K562 (cell line): ENCODE measurements at regions not wholly inside any gene's neighbourhood (a gene's known extent, or its start where the extent isn't known, plus 50 kb on each side); places are given as distances from the start of the nearest gene placed in this dataset.

Experiments used
- ATAC-seq: fragments of 200-7000 bp; cut with Tn5 transposase; 3 replicates; pipeline ENCODE4 v1.9.1; 2020; ENCODE audit warnings: moderate library complexity
- BruUV-seq: library from RNA; stranded (reverse); fragments of 400-500 nt; replicated peaks from 2 replicates; lab custom pipeline; 2021; lab: Mats Ljungman, UMichigan
- CTCF ChIA-PET: fragments of 300-600 bp; formaldehyde crosslinking; extraction: SDS; loops from one replicate; lab custom pipeline; 2021; ENCODE audit warnings: low intra/inter-chr PET ratio; lab: Yijun Ruan, JAX
- POLR2A ChIA-PET: fragments of 300-600, 350-650 bp; sonication (Branson Sonifier 250); formaldehyde crosslinking; extraction: SDS; loops from one replicate; lab custom pipeline; 2021; ENCODE audit warnings: antibody characterized with exemption, inconsistent platforms; lab: Yijun Ruan, JAX
- DNase-seq, 4 experiments: peaks; one replicate each; pipeline versions ENCODE4 v3.0.0 to v3.0.0-alpha.2; 2011 to 2018; ENCODE audit warnings: low spot score in 3 of 4, mixed read lengths in 3 of 4; ENCODE audit errors: extremely low read depth in 1 of 4
- FAIRE-seq: peaks from 2 replicates; lab custom pipeline; 2011; peaks lifted over from hg19 to GRCh38; lab: Jason Lieb, UNC
- H2AFZ ChIP-seq: 2 replicates; pipeline ENCODE4 v1.6.0; 2011; ENCODE audit warnings: low read depth, low read length, control low read depth, inconsistent platforms
- H3K27ac ChIP-seq: fragments of 200-600 bp; 3 replicates; pipeline ENCODE4 v1.8.0; 2011; ENCODE audit warnings: low read depth, mild to moderate bottlenecking, control low read depth, inconsistent platforms, low read length, moderate library complexity, mixed read lengths; ENCODE audit errors: extremely low read depth
- H3K27me3 ChIP-seq, 2 experiments: fragments of 300-600 bp in 1 of 2; 2 replicates in 1 of 2; 3 replicates in 1 of 2; pipeline versions ENCODE4 v1.6.0 to v1.8.0; 2011; ENCODE audit warnings: inconsistent platforms in 2 of 2, low read length in 2 of 2, mild to moderate bottlenecking in 1 of 2, mixed read lengths in 1 of 2, moderate library complexity in 1 of 2; ENCODE audit not compliant: control insufficient read depth in 2 of 2, insufficient read depth in 2 of 2
- H3K36me3 ChIP-seq: fragments of 300-600 bp; 3 replicates; pipeline ENCODE4 v1.8.0; 2011; ENCODE audit warnings: mild to moderate bottlenecking, low read length, inconsistent platforms; ENCODE audit not compliant: control insufficient read depth, insufficient read depth
- H3K4me1 ChIP-seq, 2 experiments: fragments of 200-600 bp in 1 of 2; replicated peaks in 1 of 2; 2 replicates in 1 of 2; 3 replicates in 1 of 2; pipeline versions ENCODE4 v1.5.1 to v1.8.0; 2011; ENCODE audit warnings: inconsistent platforms in 2 of 2, low read length in 2 of 2, mild to moderate bottlenecking in 1 of 2, mixed read lengths in 1 of 2, moderate library complexity in 1 of 2; ENCODE audit not compliant: control insufficient read depth in 2 of 2, insufficient read depth in 2 of 2
- H3K4me2 ChIP-seq: 2 replicates; pipeline ENCODE4 v1.6.1; 2011; ENCODE audit warnings: low read length, control low read depth, inconsistent platforms, mixed read lengths; ENCODE audit not compliant: insufficient read depth
- H3K4me3 ChIP-seq: fragments of 200-600 bp; sonication (generic), shearing (Covaris generic); 2 replicates; pipeline ENCODE4 v1.5.1; 2016; ENCODE audit warnings: control low read depth, inconsistent platforms
- H3K79me2 ChIP-seq: fragments of 200-600 bp; 3 replicates; pipeline ENCODE4 v1.8.0; 2011; ENCODE audit warnings: low read length, inconsistent platforms; ENCODE audit not compliant: control insufficient read depth, insufficient read depth
- H3K9ac ChIP-seq, 2 experiments: 2 replicates each; pipeline versions ENCODE4 v1.6.0 to v1.6.1; 2011; ENCODE audit warnings: low read depth in 2 of 2, low read length in 2 of 2, control low read depth in 1 of 2, inconsistent platforms in 1 of 2, mild to moderate bottlenecking in 1 of 2, mixed read lengths in 1 of 2; ENCODE audit not compliant: insufficient read depth in 1 of 2
- H3K9me1 ChIP-seq: one replicate; pipeline ENCODE4 v1.6.0; 2011; ENCODE audit warnings: inconsistent platforms, mild to moderate bottlenecking, low read length, moderate library complexity; ENCODE audit not compliant: control insufficient read depth, insufficient read depth
- H3K9me3 ChIP-seq: replicated peaks from 2 replicates; pipeline ENCODE4 v1.5.1; 2011; ENCODE audit warnings: low read depth, low read length, inconsistent platforms; ENCODE audit not compliant: control insufficient read depth, insufficient read depth
- H4K20me1 ChIP-seq: replicated peaks from 2 replicates; pipeline ENCODE4 v1.6.1; 2011; ENCODE audit warnings: low read length, inconsistent platforms, mixed read lengths; ENCODE audit not compliant: control insufficient read depth, insufficient read depth
- BRF1 ChIP-seq: IDR thresholded peaks from 3 replicates; pipeline ENCODE4 v1.6.1; 2011; ENCODE audit warnings: borderline replicate concordance, mild to moderate bottlenecking; ENCODE audit not compliant: insufficient read length; ENCODE audit errors: extremely low read depth
- EGR1 ChIP-seq: fragments of 450-650 bp; conservative IDR thresholded peaks from 2 replicates; pipeline ENCODE4 v1.6.1; 2017; ENCODE audit warnings: mild to moderate bottlenecking
- FOXP1 ChIP-seq: sonication (generic); formaldehyde crosslinking; IDR thresholded peaks from 2 replicates; pipeline ENCODE4 v1.8.0; 2022; ENCODE audit warnings: mild to moderate bottlenecking, missing genetic modification reagents
- GABPB2 ChIP-seq: fragments of 250-450 bp; sonication (Bioruptor Pico); conservative IDR thresholded peaks from 2 replicates; pipeline ENCODE4 v1.5.1; 2021; ENCODE audit warnings: mild to moderate bottlenecking
- MAFF ChIP-seq: IDR thresholded peaks from 2 replicates; pipeline ENCODE4 v1.6.1; 2012; ENCODE audit warnings: low read length, improper control_type of control experiment
- MTA3 ChIP-seq: fragments of 450-650 bp; formaldehyde crosslinking; IDR thresholded peaks from 2 replicates; pipeline ENCODE4 v1.6.1; 2017; ENCODE audit warnings: mild to moderate bottlenecking, borderline replicate concordance
- NELFE ChIP-seq: IDR thresholded peaks from 2 replicates; pipeline ENCODE4 v1.6.1; 2011; ENCODE audit warnings: mild to moderate bottlenecking; ENCODE audit not compliant: insufficient read depth, insufficient read length
- NONO ChIP-seq, 2 experiments: fragments of 200-400 bp in 1 of 2; fragments of 450-650 bp in 1 of 2; formaldehyde crosslinking in 1 of 2; IDR thresholded peaks; 2 replicates each; pipeline ENCODE4 v1.6.1; 2017; ENCODE audit warnings: low read depth in 2 of 2, mild to moderate bottlenecking in 2 of 2, moderate library complexity in 2 of 2, low read length in 1 of 2
- PHB ChIP-seq: fragments of 250-450 bp; sonication (Bioruptor Pico); IDR thresholded peaks from 2 replicates; pipeline ENCODE4 v1.5.0; 2021
- SFPQ ChIP-seq: fragments of 200-400 bp; formaldehyde crosslinking; IDR thresholded peaks from 2 replicates; pipeline ENCODE4 v1.6.1; 2017; ENCODE audit warnings: mild to moderate bottlenecking, low read depth, low read length, moderate library complexity
- SRSF7 ChIP-seq: fragments of 200-400 bp; formaldehyde crosslinking; optimal IDR thresholded peaks from 2 replicates; pipeline ENCODE3; 2017; ENCODE audit warnings: mild to moderate bottlenecking, low read depth, low read length
- XRCC4 ChIP-seq: IDR thresholded peaks from one replicate; pipeline ENCODE4 v1.6.1; 2011; ENCODE audit not compliant: insufficient read depth, insufficient read length; ENCODE audit errors: extremely low read depth
- ZNF121 ChIP-seq: sonication (generic); formaldehyde crosslinking; conservative IDR thresholded peaks from 2 replicates; pipeline ENCODE4 v1.8.0; 2022; ENCODE audit warnings: missing genetic modification reagents
- ZNF239 ChIP-seq: fragments of 250-450 bp; sonication (Bioruptor Pico); IDR thresholded peaks from 2 replicates; pipeline ENCODE4 v1.4.0; 2020; ENCODE audit warnings: mild to moderate bottlenecking
- ZNF445 ChIP-seq: fragments of 250-450 bp; sonication (Bioruptor Pico); IDR thresholded peaks from 2 replicates; pipeline ENCODE4 v1.4.0; 2020; ENCODE audit warnings: low read depth, mild to moderate bottlenecking, moderate library complexity
- ZNF586 ChIP-seq: fragments of 450-650 bp; formaldehyde crosslinking; conservative IDR thresholded peaks from 2 replicates; pipeline ENCODE4 v1.4.0; 2020; ENCODE audit warnings: mild to moderate bottlenecking, moderate library complexity
- ZNF77 ChIP-seq: fragments of 250-450 bp; sonication (Bioruptor Pico); IDR thresholded peaks from 2 replicates; pipeline ENCODE4 v1.5.0; 2020
- WGBS: fragments of 100-300 bp; shearing (Covaris generic); methylation state at CpG from one replicate; pipeline ENCODE4 v1.1.6; 2016; ENCODE audit warnings: low coverage, mixed read lengths; ENCODE audit not compliant: insufficient coverage; ENCODE audit errors: missing lambda C conversion rate; 5-methylcytosine and 5-hydroxymethylcytosine counted together
- in situ Hi-C: fragments of 300-500 bp; cut with MboI; formaldehyde crosslinking; loops from 4 replicates; pipeline ENCODE4 v1.15.0; 2018; ENCODE audit warnings: inconsistent platforms, mixed read lengths
- intact Hi-C: fragments of 100-400 bp; cut with micrococcal nuclease; formaldehyde crosslinking; loops from 2 replicates; pipeline ENCODE4 v1.14.2; 2022

- 82% methylated on average over 2 of the region's 2 CpGs for WGBS
- POLR2A ChIA-PET: no interaction called here
- H3K4me2 ChIP-seq: no peak overlapping the region
- H3K36me3 ChIP-seq: peaks cover 16% of the 10 kb centered on the region; the same call in 2 of the 3 replicates
- no peaks in the 10 kb centered on the region for H3K4me1 ChIP-seq
- no peak overlapping the region for H3K27ac ChIP-seq
- H2AFZ ChIP-seq: no peak overlapping the region
- intact Hi-C loops: no loop called here
- H3K79me2 ChIP-seq: peaks cover 3% of the 10 kb centered on the region; the same call in 1 of the 3 replicates
- H4K20me1 ChIP-seq: no peaks in the 10 kb centered on the region
- no TSS peak for BruUV-seq
- H3K27me3 ChIP-seq: no peaks in the 10 kb centered on the region
- ATAC-seq (no peak), DNase-seq (no peak), FAIRE-seq (no peak)
- H3K4me3 ChIP-seq: no peak overlapping the region
- in situ Hi-C loops: no loop called here
- TF ChIP-seq MTA3: no peak
- TF ChIP-seq ZNF586 (CRISPR knock-in tag): no peak
- no peak for TF ChIP-seq SFPQ
- no peak for TF ChIP-seq ZNF77 (CRISPR knock-in tag)
- peaks cover 5% of the 10 kb centered on the region; the same call in 1 of the 2 replicates for H3K9me3 ChIP-seq
- no peak overlapping the region for H3K9ac ChIP-seq
- CTCF ChIA-PET: no interaction called here
- no peaks in the 10 kb centered on the region for H3K9me1 ChIP-seq
Observed at GRCh38 chr18:73218293-73218692, 350.5 kb upstream of the NETO1 start.

DNA sequence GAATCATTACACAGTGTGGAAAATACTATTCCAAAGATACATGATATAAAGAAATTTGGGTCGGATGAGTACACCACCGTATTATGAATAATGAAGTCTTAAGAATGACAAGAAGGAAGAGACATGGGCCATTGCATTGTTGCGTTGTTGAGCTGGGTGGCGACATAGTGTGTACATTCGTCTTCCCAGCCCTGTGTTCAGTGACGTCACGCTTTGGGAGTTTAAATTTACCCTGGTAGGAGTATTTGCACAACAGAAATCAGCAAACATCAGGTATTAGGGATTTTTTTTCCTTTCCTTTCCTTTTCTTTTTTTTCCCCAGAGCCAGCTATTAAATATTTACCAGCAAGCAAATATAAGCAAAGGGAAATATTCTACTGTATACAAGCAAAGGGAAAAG is 347.2 kb upstream of the NETO1 start:
- no peak overlapping the region for H3K27ac ChIP-seq
- H3K4me2 ChIP-seq: no peak overlapping the region
- ChIA-PET CTCF (no interaction called here), POLR2A (no interaction called here)
- H3K9me3 ChIP-seq: no peaks in the 10 kb centered on the region
- H3K36me3 ChIP-seq: peaks cover 11% of the 10 kb centered on the region; the same call in 2 of the 3 replicates
- no peaks in the 10 kb centered on the region for H3K9me1 ChIP-seq
- FAIRE-seq: no peak
- no TSS peak for BruUV-seq
- no peak overlapping the region for H3K4me3 ChIP-seq
- 93% methylated on average over 7 of the region's 7 CpGs for WGBS
- peaks cover 4% of the 10 kb centered on the region; the same call in 1 of the 3 replicates for H3K79me2 ChIP-seq
- H4K20me1 ChIP-seq: no peaks in the 10 kb centered on the region
- intact Hi-C loops (no loop called here), in situ Hi-C loops (no loop called here)
- H3K27me3 ChIP-seq: no peaks in the 10 kb centered on the region
- no peaks in the 10 kb centered on the region for H3K4me1 ChIP-seq
- DNase-seq: no peak
- ATAC-seq: no peak
- H3K9ac ChIP-seq: no peak overlapping the region
- no peak overlapping the region for H2AFZ ChIP-seq
- TF ChIP-seq MAFF (no peak), ZNF445 (CRISPR knock-in tag) (no peak), FOXP1 (no peak), SRSF7 (no peak), ZNF121 (CRISPR knock-in tag) (no peak), NONO (IDR thresholded peaks at IDR 0.05; ENCODE audit: low read depth in 2 of 2, low read length in 1 of 2) (no peak), ZNF239 (CRISPR knock-in tag) (no peak), PHB (CRISPR knock-in tag) (no peak), EGR1 (no peak), BRF1 (no peak), NELFE (no peak), XRCC4 (no peak), GABPB2 (no peak)
